HCEC 1CT (cell line): ENCODE measurements at regions not wholly inside any gene's neighbourhood (a gene's known extent, or its start where the extent isn't known, plus 50 kb on each side); places are given as distances from the start of the nearest gene placed in this dataset.
"Not testable (repeated sequence)": the region's sequence is repeated elsewhere in the genome, so short reads cannot be mapped to it uniquely, and the experiment has no call there.

Experiments
- DNase-seq: peaks from one replicate; pipeline ENCODE4 v3.0.0-alpha.2; 2017

DNA sequence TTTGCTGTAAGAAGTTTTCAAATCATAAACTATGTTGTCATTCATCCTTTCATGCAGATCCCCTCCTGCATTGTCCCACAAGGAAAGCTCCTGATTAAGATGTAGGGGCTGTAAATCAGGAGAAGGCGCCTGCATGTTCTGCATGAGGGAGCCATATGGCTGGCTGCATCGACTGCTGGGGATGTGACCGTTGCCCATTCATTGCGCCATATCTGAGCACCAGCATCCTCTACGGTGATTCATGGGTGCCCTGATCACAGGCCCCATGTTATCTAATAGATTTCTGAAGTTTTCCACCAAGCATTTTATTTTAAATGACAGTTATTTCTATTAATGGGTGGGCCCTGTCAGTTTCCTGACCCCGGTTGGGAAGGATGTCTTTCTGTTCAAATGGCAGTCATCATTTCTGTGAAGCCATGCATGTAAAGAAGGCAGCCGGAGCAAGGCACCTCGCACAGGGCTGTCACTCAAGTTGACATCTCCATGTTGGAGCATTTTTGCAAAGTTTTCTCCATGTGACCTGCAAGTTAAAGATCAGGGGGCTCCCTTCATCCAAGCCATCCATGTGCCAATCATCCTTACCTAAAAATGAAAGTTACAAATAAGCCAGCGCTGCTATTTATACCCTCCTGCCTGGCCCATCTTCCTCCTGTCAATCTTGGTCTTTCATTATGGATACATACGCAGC, 128.8 kb downstream of the TEX36 start:
- DNase-seq = no peak

DNA sequence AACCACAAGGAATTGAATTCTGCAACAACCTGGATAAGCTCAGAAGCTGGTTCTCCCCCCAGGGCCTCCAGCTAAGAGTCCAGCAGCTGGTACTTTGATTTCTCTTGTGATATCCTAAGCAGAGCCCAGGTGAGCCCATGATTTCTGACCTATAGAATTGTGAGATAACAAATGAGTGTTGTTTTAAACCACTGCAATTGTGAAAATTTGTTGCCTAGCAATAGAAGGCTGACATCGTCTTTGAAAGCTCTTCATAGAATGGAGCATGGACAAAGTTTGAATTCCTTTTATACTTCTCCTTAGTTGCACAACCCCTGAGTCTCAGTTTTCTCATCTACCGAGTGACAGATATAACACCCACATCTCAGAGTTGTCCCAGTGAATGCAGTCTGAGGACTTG, 129.9 kb downstream of the TEX36 start:
- DNase-seq = no peak

DNA sequence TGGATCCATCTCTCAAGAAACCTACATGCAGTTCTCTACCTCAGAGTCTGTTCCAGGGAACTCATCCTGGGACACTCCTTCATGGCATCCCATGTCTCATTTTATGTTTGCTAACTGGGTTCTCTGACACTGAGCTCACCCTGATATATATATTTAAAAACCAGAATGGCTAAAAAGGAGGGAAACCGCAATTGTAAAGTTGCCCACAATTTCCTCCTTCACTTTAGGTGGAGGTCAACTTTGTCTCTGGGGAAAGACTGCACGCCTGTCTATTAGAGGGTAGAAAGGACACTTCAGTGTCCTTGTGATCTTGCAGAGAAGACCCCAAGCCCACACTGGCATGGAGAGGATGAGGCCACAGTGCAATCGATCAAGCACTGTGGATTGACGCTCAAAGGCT, 131.7 kb downstream of the TEX36 start:
- DNase-seq = no peak

DNA sequence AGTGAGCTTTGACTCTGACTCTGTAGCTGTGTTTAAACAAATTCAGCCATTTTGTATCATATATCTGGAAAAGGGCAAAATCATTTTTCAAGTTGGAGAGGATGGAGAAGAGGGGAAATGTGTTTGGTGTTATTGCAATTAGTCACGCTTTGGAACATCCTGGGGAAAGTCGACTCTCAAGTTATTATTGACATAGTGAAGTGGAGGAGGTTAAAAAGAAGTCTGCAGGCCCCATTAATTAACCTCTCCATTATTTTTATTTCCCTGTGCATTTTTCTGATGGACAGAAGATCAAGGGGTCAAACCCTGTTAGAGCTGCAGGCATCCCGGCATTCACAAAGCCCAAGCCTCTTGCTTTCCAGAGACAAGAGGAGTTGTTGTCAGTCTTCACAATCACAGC, 132.6 kb downstream of the TEX36 start:
- no peak for DNase-seq

DNA sequence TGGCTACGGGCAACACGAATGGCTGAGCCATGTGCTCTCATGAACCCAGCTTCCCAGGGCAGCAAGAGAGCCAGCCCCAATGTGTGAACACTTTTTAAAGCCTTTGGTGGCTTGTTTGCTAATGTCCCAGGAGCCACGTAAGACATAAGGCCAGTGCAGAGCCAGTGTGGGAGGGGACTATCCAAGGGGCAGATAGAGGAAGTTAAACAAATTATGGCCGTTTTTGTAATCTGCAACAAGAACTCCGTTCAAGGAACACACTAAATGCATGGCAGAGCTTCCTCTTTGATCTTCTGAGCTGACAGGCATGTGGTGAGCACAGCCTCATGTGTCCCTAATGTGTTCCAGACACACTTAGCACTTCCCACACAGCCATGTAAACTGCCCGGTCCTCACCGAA, 133.3 kb downstream of the TEX36 start:
- no peak for DNase-seq

DNA sequence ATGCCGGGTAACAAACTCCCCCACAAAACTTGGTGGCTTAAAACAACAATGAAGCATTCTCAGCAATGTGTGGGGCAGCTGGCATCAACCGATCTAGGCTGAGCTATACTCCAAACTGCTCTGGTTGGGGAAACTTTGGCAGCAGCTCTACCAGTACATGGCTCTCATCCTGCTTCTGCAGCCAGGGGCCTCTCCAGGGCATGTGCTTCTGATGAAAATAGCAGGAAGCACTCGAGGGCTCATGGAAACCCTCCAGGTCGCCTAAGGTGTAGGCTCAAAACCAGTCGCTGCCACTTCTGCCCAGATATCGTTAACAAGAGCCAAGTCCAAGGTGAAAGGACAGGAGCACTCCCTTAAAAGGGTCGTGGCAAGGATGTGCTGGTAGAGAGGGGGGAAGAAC, 134.1 kb downstream of the TEX36 start:
- DNase-seq = no peak

DNA sequence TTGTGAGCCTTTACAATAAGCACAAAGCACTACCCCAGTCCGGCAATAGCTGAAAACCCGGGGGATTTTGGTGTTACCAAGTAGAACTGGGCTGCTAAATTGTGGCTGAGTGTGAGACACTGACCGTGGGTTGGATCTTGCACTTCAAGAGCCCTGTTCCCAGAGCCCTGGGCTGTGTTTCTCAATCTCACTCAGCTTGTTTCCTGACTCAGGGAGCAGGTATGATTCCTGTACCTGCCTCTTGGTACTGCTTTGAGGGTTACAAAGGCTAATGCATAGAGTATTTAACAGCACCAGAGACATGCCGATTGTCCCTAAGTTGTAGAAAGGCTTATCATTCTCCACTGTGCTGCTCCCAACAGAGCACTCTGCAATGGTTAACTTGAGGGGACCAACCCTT, 134.6 kb downstream of the TEX36 start:
- DNase-seq = no peak

DNA sequence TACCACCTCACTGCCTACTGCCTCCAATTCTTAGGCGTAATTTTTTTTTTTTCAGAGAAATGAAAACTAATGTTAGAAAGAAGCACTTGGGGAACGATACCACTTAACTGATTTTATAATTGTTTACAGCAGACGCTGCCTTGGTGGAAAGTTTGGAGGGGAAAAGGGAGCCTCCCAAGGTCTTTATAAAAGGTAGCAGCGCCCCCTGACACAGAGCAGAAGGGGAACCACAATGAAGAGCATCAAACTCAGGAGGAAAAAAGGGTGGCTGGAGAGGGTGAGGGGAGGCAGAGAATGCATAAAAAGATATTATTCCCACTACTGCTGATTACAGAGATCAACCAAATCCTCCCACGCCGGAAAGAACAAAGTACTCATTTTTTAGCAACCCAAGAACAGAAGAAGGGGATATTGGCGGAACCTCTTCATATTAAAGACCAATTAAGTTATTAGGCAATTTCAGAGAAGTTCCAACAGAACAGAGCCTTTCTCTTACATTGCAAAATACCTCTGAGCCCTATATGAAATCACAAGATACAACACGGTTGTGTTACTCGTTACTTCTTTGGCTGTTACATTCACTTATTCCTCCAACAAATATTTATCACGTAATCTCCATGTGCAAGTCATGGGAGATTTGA, 135.8 kb downstream of the TEX36 start:
- no peak for DNase-seq

DNA sequence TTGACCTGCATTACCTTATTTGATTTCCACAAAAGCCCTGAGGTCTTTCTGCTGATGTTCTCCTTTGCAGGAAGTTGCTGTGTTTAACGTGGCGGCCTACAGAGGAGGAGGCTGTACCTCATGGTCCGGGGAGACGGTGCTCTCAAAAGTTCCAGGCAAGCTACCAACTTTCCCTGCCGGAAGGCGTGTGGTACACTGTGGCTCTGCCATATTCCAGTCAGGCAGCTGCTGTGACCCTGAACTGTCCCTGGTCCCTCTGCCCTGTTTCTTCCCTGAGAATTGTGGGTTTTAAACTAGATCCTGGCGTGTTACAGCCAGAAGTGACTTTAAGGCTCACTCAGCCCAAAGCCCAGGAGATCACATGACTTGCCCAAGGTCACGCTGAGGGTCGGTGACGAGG, 139.2 kb downstream of the TEX36 start:
- DNase-seq = no peak

DNA sequence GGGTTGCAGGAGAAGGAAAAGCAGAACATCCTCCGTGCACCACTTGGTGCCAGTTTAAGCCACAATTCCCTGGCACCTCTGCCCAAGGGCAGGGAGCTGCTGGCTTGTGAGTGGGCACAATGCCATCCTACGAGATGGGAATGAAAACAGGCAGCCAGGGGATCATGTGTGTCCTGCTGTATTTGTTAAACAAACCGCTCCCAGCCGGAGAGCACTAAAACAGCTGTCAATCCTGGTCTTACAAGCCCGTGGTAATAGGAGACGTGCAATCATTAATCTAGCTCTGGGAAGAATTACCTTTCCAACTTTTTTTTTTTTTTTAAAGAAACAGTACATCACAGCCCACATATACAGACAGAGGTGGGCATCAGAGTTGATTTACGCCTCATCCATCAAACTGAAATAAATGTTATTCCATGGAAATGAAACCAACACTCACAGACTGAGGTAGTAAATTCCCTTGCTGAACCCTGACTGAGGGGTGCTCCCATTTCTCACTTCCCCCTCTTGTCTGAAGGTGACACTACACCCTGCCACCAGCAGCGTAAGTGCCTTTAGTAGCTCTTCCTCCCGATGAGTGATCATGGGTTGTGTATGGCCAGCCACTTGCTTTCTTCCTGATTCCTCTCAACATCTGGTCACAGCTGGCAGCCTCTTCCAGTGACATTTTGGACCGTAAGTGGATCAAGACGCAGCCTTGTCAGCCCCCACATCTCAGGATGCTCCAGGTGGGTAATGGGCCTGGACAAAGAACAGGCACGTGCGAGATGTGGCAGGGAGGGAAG, 143.8 kb downstream of the TEX36 start:
- no peak for DNase-seq

DNA sequence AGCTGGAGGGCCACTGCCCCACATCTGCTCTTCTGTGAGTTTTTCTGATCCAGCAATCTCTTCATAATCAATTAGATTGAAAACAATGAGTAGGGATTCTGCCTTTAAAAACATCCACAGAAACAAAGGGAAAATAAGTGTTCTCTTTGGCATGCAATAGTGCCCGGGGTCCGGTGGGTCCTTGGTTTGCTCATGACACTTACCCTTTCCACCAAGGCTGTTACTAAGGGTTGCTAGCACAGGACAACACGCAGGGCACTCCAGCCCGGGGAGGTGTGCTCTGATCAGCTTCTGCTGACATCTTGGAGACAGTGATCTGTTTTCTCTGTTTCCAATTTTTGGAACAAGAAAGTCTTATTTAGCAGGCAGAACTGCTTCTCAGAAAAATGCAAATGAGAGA, 146.7 kb downstream of the TEX36 start:
- no peak for DNase-seq

DNA sequence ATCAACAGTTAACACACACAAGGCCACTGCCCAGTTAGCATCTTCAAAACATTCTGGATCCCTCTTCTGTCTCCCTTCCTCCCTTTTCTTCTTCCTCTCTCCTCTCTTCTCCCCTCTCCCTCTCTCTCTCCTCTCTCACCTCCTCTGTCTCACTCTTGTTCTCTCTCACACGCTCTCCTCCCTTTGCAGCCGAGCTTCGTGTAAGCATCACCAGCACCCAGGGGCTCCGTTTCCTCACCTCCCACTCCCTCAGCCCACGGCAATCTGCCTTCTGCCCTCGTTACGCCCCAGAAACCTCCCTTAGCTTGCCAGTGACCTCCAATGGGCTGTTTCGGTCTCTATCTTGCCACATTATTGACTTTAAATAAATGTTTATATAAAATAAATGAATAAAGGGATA, 147.4 kb downstream of the TEX36 start:
- no peak for DNase-seq

DNA sequence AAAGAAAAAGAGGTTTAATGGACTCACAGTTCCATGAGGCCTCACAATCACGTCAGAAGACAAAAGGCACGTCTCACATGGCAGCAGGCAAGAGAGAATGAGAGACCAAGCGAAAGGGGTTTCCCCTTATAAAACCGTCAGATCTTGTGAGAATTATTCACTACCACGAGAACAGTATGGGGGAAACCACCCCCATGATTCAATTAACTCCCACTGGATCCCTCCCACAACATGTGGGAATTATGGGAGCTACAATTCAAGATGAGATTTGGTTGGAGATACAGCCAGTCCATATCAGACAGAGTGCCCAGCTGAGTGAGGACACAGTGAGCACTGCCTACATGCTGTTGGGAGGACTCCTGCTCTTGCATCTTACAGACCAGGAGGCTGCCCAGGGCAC, 148.4 kb downstream of the TEX36 start:
- DNase-seq = no peak

DNA sequence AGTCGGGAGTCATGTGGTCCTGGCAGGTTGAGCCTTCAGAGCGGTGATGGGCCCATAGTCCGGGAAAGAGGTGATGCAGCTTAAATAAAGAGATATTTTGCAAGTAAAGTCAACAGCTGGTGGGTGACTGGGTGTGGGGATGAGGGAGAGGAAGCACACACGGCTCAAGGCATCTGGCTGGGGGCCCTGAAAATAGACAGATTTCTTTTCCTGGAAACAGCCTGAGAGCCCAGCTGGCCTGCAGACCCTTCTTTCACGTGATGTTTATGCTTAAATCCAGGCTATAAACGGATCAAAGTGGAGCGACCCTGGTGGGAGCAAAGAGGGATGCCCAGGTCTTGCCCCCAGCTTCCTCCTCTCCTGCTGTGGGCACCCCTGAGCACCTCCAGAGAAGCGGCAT, 149.1 kb downstream of the TEX36 start:
- no peak for DNase-seq

DNA sequence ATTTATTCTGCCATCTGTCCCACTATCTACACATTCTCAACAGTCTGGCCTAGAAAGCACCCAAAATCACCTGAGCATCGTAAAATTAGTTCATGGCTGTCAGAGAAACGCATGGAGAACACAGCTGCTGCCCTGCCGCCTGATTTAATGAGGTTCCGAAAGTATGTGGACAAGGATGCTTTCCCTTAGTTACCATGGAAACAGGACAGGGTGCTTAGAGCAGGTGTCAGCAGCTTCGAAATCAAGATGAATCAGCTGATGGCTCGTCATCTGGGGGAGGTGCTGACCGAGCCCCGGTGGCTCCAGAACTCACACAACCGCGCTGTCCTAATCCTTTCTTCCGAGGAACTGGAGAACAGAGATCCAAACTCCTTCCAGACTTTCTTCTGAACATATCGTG, 151.5 kb downstream of the TEX36 start:
- DNase-seq = no peak

DNA sequence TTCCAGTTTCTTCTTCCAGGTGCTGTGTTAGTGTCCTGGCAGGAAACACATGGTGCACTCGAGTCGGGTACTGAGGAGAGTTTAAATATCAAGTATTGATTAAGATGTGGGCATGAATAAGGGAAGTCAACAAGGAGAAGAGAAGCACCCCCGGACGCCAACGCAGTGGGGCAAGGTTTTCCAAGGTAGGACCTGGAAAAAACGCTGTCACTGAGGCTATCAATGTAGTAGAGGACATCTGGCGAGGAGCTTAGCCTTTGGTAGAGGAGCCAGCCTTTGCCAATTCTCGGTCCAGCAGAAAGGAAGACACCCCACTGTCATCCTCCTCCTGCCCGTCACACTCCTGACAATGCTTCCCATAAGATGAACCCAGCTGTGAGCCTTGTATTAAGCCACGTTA, 159.6 kb downstream of the TEX36 start:
- no peak for DNase-seq

DNA sequence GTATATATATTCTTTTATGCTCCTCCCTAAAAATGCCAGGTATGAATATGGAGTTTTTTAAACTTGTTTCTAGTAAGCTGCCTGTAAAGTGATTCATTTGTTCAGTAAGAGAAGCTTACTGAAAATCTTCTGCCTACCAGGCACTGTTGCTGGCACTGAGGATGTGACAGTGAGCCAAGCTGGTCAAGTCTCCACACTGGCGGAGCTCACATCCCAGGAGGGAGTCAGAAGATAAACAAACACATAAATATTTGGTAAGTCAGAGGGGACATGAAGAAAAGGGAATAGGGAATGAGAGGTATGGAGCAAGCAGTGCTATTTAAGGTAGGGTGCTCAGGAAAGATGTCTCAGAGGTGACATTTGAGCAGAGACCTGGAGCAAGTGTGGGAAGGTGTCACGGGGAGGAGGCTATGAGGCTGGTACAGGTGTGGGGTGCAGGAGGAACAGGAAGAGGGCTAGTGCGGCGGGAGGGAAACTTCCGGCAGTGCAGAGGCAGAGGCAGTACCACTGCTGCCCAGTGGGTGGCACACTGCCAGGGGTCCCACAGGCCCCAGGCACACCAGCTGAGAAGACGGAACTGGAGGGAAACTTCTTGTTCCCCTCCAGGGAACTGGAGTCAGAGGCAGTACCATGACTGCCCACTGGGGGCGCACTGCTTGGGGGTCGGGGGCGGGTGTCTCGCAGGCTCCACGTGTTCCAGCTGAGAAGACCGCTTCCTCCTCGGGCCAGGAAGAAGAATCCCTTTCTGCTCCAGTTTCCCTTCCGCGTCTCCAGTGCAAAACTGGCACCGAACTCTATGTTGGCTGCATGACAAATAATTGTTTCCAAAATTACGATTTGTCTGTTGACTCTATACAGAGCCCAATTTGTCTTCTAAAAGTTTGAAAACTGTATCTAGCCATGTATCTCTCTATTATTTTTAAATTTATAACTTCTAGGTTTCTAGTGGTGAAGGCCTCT, 161.0 kb downstream of the TEX36 start:
- no peak for DNase-seq

DNA sequence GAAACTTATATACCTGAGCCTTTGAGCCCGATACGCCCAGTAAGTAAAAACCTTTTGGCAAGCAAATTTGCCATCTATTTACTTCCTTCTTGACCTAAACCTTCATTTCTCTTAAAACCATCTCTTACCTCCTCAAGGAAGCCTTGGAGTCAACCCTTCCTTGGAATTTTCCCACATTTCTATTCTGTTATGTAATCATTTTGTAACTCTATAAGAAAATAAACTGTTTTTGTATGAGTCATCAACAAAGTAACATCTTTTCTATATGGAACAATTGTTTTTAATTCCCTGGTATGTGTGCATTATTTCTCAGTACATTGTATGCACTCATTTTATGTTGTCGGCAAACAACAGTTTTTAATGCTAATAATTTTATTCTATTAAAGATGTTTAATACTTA, 162.0 kb downstream of the TEX36 start:
- DNase-seq = no peak

DNA sequence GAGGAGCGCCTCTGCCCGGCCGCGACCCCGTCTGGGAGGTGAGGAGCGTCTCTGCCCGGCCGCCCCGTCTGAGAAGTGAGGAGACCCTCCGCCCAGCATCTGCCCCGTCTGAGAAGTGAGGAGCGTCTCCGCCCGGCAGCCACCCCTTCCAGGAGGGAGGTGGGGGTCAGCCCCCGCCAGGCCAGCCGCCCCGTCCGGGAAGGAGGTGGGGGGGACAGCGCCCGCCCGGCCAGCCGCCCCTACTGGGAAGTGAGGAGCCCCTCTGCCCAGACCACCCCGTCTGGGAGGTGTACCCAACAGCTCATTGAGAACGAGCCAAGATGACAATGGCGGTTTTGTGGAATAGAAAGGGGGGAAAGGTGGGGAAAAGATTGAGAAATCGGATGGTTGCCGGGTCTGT, 164.6 kb downstream of the TEX36 start:
- DNase-seq = not testable (repeated sequence)

DNA sequence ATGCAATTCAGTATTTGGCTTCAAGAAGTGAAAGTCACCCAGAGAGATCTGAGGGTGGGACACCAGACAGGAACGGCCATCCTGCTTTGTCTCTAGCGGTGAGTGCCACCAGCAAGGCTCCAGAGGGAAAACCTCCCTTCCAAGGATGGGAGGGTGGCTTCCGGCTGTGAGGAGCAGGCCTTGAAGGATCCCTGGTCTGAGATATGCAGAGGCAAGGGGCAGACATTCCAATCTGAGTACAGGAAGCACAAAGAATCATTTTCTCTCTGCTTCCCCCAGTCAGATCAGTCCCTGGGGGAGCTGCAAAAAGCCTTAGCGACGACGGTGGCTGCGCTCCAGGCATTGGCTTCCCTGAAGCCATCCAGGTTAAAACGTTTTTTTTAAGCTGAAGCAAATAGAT, 167.4 kb downstream of the TEX36 start:
- no peak for DNase-seq

DNA sequence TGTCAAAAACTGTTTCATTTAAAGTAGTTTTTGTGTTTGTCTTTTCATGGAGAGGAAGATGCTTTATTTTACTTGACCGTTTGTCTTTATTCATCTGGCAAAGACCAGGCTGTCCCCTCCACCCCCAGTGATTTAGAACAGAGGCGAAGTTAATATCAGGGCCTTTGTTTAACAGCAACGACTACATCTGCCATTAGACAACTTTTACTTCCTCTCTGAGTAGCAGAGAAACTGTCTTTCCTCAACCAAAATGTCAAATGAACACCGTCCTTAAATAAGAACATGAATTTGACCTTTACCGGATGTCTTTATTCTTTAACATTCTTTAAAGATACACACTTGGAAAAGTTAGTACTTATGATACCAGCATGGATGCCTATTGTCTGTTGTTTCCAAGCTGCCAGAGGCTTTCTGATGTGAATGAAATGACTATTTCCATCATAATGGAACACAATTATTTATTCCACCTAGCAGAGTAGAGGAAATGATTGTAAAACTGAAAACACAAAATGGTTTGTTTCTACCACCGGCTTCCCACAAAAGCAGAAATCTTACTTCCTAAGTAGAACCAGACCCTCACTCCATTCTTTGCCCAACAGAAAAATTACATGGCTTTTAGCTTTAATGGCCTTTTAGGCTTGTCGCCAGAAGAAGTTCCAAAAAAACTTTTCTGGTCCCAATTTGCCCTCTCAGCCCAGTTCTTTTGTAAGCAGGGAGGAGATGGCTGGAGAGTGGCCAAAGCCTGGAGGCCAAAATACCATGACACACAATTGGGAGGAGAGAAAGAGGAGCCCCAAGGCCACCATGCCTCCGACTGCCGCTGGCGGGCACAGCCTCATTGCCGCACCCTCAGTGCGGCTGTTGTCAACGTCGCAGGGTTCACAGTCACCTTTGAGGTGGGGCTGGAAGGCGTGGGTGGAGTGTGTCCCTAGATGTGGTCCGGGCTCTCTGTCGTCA, 168.5 kb downstream of the TEX36 start:
- DNase-seq = no peak
